ENCODE measurements at regions not wholly inside any gene's neighbourhood (a gene's known extent, or its start where the extent isn't known, plus 50 kb on each side); places are given as distances from the start of the nearest gene placed in this dataset.

GRCh38 chr4:138035781-138036258 lies 206.3 kb downstream of the SLC7A11 start:
- H3K36me3 ChIP-seq, result no peaks in the 10 kb centered on the region
- H3K27ac ChIP-seq (replicated peaks), result no peak overlapping the region
- H3K27me3 ChIP-seq (ENCODE audit: low read depth), result no peaks in the 10 kb centered on the region
- H3K4me3 ChIP-seq, result no peak overlapping the region
- peak; percentile 72 for TF ChIP-seq CTCF (IDR thresholded peaks at IDR 0.05; ENCODE audit: borderline replicate concordance)
- H3K9me3 ChIP-seq (replicated peaks), result no peaks in the 10 kb centered on the region
- peaks cover 12% of the 10 kb centered on the region for H3K4me1 ChIP-seq
- no peak for DNase-seq
- intact Hi-C loops (cut with micrococcal nuclease), result loop anchor here (5.0 to 10.0 kb wide), 2 partner anchors 149 to 646 kb away; no protein-coding TSS in a partner anchor

- Histone ChIP-seq H3K36me3 (no peaks in the 10 kb centered on the region), H3K4me1 (peaks cover 12% of the 10 kb centered on the region), H3K9me3 (replicated peaks) (no peaks in the 10 kb centered on the region), H3K27me3 (ENCODE audit: low read depth) (no peaks in the 10 kb centered on the region), H3K27ac (replicated peaks) (no peak overlapping the region), H3K4me3 (no peak overlapping the region)
- DNase-seq, result no peak
- TF ChIP-seq CTCF (IDR thresholded peaks at IDR 0.05; ENCODE audit: borderline replicate concordance), result no peak
- intact Hi-C loops (cut with micrococcal nuclease), result loop anchor here (5.0 to 10.0 kb wide), 2 partner anchors 150 to 647 kb away; no protein-coding TSS in a partner anchor
Measured at GRCh38 chr4:138034871-138035270, 207.3 kb downstream of the SLC7A11 start.

- Histone ChIP-seq H3K4me3 (no peak overlapping the region), H3K27ac (replicated peaks) (no peak overlapping the region)
- intact Hi-C loops (cut with micrococcal nuclease), result loop anchor here (10.0 kb wide), 1 partner anchor 153 kb away; no protein-coding TSS in a partner anchor
Measured at GRCh38 chr4:138032222-138032621, 209.9 kb downstream of the SLC7A11 start.

GRCh38 chr4:138030375-138030774 lies 211.8 kb downstream of the SLC7A11 start:
- no peak overlapping the region for H3K4me3 ChIP-seq
- no peak for DNase-seq
- no peak overlapping the region for H3K27ac ChIP-seq (replicated peaks)
- TF ChIP-seq CTCF (IDR thresholded peaks at IDR 0.05; ENCODE audit: borderline replicate concordance), result no peak
- no peaks in the 10 kb centered on the region for H3K27me3 ChIP-seq (ENCODE audit: low read depth)
- H3K4me1 ChIP-seq, result no peaks in the 10 kb centered on the region
- intact Hi-C loops (cut with micrococcal nuclease), result loop anchor here (10.0 kb wide), 1 partner anchor 154 kb away; no protein-coding TSS in a partner anchor
- no peaks in the 10 kb centered on the region for H3K9me3 ChIP-seq (replicated peaks)
- H3K36me3 ChIP-seq, result no peaks in the 10 kb centered on the region

More at GRCh38 chr4:138032222-138032621, 209.9 kb downstream of the SLC7A11 start:
- H3K36me3 ChIP-seq, result no peaks in the 10 kb centered on the region
- peaks cover 7% of the 10 kb centered on the region for H3K4me1 ChIP-seq
- H3K9me3 ChIP-seq (replicated peaks), result no peaks in the 10 kb centered on the region
- no peaks in the 10 kb centered on the region for H3K27me3 ChIP-seq (ENCODE audit: low read depth)
- no peak for TF ChIP-seq CTCF (IDR thresholded peaks at IDR 0.05; ENCODE audit: borderline replicate concordance)
- no peak for DNase-seq

- no peak for TF ChIP-seq CTCF (IDR thresholded peaks at IDR 0.05; ENCODE audit: borderline replicate concordance)
- H3K27me3 ChIP-seq (ENCODE audit: low read depth), result no peaks in the 10 kb centered on the region
- H3K4me1 ChIP-seq, result no peaks in the 10 kb centered on the region
- H3K36me3 ChIP-seq, result no peaks in the 10 kb centered on the region
- H3K27ac ChIP-seq (replicated peaks), result no peak overlapping the region
- intact Hi-C loops (cut with micrococcal nuclease), result no loop called here
- no peak overlapping the region for H3K4me3 ChIP-seq
- H3K9me3 ChIP-seq (replicated peaks), result no peaks in the 10 kb centered on the region
- no peak for DNase-seq
Measured at GRCh38 chr4:138028923-138029322, 213.2 kb downstream of the SLC7A11 start.

Measured in left ventricle myocardium inferior (tissue), 1 donor.